Stimulated activated CD4-positive, alpha-beta T cell treated with anti-CD3 and anti-CD28 coated beads, Interleukin-4, amount 100 ng/mL, for 24 hours (primary cell): ENCODE measurements at regions not wholly inside any gene's neighbourhood (a gene's known extent, or its start where the extent isn't known, plus 50 kb on each side); places are given as distances from the start of the nearest gene placed in this dataset.

Source experiments
- DNase-seq: peaks from one replicate; pipeline ENCODE4 v3.0.0-alpha.2; 2020

- DNase-seq = no peak
These were observed 199.1 kb upstream of the PCSK5 start for GRCh38 chr9:75691408-75691807.

DNA sequence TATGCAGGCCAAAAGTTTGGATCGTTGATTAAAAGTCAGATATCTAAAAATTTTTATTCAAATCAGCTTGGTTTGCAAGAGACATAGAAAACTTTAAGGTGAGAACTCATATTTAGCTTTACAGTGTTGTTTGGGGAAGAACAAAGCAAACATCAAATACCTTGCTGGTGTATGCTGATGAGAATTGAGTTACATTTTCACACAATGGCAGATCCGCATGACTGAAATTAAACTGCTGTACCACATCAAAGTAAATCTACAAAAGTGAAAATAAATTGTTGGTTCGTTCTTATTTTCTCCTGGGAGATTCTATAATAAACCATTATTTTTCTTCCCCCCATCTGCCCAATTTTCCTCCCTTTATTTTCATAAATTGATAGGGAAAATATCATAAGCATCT lies 198.2 kb upstream of the PCSK5 start:
- DNase-seq = no peak

DNA sequence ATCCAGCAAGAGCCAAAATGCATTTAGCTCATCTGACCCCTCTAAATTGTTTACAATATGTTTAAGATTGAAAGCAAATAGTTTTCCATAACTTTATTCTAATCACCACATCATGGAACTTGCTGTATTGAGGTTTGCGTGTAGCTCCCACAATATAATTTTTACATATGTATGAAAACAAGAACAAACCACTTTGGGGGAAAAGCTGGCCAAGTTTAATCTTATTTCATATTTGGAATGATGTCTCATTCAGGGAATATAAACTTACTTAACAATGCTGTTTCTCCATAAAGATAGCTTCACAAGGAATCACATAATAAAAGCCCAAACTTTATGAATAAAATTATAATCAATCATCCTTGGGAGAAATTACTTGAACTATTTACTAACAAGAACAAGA lies 194.6 kb upstream of the PCSK5 start:
- no peak for DNase-seq

DNA sequence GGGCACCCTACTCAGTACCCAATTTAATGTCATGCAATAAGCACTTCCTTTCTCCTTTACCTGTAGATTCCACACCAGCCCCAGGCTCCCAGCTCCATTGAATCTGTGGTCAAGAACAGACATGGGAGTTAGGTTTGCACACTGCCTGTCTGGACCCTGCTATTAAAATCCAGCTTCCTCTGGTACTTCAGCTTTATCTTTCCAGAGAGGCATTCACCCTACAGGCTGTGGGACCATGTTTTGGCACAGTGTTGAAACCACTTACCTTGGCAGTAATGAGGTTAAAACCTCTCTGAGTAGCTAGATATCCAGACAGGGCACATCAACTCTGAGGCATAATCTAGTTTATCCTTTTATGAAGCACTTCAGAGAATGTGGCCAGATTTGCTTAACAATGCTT lies 191.5 kb upstream of the PCSK5 start:
- DNase-seq = no peak

DNA sequence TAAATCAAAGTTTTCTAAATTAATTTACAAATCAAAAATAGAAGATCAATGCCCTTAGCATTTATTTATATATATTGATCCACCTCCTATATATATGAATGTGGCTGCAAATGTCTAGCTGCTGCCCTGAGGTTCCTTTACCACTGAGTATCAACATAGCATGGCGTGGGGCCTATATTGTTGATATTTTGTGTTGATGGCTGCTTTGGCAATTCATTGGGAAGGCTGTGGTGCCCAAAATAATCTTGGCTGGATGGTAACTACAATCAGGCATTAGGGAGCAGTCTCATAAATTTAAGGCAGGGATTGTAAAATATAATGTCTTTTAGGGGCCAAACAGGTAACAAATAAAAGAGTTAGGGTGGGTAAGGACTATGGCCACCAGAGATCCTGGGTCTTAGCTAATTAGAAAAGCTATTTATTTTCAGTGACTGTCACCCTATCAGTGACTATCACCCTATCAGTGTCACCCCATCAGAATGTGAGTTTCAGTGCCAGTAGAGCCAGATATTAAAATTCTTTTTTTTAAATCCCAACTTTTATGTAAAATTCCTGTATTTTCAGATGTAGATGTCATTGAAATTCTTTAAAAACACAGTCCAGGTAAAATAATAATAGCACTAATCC lies 190.7 kb upstream of the PCSK5 start:
- no peak for DNase-seq

DNA sequence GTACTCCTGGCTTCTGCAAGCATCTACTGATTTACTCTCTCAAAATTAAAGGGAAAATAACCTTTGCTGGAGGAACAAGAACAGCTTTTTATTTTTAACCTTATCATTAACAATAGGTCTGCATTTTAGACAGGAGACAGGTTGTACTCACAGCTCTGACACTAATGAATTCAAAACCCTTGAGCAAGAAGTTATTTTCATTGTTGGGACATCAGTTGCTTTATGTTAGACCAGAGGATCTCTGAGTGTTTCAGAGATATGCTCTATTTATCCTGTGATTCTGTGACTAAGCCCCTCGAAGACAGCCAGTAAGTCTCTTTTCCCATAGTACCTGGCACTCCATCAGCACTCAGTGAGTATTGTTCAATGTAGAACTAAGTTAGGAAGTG lies 190.2 kb upstream of the PCSK5 start:
- no peak for DNase-seq

GRCh38 chr9:75707191-75707590 lies 183.3 kb upstream of the PCSK5 start:
- no peak for DNase-seq

GRCh38 chr9:75709698-75710097 lies 180.8 kb upstream of the PCSK5 start:
- DNase-seq = no peak

DNA sequence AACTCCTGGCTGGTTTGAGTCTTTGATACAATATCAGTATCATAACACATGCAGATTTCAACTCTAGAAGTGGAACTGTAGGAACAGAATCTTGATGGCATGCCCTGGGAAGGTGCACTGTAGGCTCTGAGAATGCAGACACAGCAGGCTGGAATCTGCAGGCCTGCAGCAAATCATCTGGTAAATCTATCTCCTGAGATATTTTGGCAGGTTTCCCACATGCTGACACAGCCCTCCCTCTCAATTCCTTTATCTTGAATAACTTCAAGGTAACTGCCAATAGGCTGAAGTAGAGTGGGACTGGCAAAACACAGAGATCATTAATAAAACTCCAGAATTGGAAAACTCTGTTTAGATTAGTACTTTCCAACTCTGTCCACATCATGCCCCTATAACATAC lies 177.8 kb upstream of the PCSK5 start:
- no peak for DNase-seq

DNA sequence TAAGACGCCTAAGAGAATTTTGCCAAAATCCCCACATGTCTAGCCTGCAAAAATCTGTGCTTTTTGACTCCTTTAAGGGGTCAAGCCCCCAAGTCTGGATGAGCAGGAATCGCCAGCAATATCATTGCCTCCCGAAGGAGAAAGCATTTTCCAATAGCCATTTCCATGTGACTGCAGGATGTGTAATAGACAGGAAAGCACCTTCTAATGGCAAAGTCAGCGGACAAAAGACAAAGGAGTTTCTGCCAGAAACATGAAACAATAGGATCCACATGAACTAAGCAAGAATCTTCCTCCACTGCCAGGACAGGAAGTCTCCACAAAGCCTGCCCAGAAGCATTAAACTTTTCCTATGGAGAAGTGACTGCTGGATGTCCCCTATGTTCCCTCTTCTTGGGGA lies 177.1 kb upstream of the PCSK5 start:
- no peak for DNase-seq

DNA sequence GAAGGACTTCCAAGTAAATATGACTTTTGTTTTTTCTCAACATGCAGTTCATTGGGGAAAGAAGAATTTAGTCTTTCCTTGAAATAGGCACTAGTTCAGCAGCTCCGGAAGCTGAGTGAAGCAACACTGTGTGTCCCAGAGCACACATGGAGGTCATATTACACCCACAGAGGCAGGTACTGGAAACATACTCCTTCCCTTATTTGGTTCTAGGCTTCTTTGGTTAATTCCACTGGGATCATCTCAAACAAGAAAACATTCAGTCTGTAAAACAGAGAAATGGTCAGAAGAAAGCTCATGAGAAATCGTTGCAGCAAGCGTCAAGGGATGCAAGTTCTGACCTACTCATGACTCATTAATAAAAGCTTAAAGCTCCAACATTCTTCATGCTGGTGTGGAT lies 175.1 kb upstream of the PCSK5 start:
- DNase-seq = no peak

DNA sequence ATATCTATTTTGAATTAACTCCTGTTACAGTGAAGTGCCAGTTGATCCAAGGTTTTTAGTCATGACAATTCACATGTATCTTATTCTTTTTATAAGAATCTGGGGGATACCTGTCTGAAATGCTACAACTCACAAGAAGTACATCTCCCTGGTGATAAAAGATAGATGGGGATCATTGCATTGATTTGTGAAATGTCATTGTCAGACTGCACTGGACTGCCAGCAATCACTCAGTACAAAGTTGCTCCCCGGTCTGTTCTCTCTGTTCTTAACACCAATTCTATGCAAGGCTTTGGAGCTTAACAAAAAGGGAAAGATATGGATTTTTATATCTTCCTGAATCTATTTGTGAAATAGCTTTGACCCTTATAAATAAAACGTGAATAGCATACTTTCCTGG lies 171.8 kb upstream of the PCSK5 start:
- no peak for DNase-seq

GRCh38 chr9:75728391-75728790 lies 162.1 kb upstream of the PCSK5 start:
- no peak for DNase-seq

DNA sequence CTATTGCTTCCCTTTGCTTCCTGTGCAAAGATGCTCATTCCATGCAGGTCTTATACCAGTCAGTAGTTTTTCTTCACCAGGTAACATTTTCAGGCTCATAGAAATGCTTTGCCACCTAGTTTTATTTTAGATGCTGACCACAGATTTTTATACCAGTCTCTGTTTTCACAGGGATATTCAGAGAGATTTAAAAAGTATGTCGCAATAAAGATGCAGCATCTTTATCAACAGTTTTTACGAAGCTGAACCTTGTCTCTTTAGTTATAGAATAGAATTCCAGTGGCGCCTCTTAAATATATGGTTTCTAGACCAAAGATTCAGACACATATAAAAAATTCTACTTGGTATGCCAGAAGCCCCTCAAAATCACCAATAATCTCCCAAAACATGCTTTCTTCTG lies 155.7 kb upstream of the PCSK5 start:
- no peak for DNase-seq

DNA sequence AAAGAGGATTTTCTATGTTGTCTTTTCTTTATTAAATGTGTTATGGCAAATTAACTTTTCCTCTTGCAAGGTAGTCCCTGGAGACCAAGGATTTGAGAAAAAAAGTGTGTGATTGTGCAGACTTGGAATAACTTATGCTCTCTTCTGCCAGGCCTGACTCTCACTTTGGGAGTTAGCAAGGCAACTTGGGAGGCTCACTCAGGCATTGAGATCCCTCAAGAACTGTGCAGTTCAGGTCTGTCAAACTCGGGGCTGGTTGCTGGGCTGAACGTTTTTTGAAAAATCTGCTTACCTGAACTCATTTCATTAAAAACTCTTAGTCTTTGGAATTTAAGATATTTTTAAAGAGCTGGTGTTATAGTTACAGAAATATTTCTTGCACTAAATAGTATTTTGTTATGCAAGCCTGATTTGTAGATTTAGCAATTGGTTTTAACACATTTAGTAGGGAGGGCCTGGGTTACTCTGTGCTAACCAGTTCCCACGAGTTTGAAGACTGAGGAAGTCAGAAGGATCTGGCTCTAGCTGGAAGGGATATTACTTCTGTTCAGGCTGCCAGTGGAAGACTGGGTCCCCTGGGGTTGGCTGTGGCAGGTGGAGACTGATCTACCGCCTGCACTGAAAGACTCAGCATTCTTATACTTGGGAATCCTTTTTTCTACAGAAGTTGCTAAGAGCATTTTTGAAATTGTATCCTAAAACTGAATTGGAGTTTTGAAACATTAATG lies 150.4 kb upstream of the PCSK5 start:
- DNase-seq = no peak

DNA sequence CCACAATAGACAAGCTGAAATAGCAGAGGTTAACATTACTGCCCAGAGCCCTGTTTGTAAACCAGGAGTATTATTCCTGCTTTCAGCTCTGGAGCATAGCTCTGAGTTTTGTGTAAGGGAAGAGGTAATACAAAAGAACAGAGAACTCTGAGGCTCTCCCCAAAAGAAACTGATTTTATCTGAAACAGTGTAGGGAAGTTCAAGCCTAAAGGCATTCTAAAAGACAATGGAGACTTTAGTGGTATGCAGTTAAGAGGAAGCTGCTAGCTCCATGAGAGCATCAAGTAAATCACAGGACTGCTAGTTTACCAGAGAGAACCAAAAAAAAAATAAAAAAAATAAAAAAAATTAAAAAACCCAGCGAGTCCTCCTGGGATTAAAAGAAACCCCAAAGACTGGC lies 146.6 kb upstream of the PCSK5 start:
- DNase-seq = no peak

DNA sequence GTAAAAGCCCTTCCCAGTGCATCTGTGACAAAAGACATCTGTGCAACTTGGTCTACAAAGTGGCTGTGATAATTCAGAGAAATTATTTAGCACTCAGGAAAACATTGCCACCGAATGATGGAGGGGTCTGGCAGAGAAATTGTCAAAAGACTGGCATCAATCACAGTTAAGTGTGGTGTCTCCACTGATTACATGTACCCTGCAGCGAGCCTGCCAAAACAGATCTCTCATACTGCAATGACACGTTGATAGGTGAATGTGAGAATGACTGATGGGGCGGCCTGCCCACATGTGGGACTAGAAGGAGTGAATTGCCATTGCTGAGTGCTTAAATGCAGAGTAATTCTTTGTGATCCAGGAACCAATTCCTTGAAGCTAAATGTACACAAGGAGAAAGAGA lies 136.4 kb upstream of the PCSK5 start:
- DNase-seq = no peak

GRCh38 chr9:75775166-75775565 lies 115.3 kb upstream of the PCSK5 start:
- DNase-seq = no peak

DNA sequence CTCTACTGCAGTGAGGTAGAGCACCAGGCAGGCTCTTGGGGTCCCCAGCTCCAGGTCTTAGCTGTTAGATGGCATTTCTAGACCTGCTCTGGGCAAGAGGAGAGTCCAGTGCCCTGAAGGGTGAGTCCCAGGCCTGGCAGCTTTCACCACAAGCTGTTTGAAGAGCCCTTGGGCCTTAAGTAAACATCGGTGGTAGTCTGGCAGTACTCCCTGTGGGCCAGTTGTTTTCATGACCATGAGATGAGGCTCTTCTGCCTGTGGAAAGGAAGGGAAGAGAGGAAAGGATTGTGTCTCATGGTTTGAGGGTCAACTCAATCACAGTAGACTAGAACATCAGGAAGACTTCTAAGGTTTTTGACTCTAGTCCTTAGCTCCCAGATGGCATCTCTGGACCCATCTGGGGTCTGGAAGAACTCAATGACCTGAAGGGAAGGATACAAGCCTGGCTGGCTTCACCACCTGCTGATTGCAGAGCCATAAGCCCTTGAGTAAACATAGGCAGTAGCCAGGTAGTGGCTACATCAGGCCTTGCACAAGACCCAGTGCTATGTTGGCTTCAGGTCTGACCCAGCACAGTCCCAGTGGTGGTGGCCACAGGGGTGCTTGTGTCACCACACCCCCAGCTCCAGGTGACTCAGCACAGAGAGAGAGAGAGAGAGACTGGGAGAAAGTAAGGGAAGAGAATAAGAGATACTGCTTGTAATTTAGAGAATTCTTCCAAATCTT lies 114.3 kb upstream of the PCSK5 start:
- DNase-seq = no peak

DNA sequence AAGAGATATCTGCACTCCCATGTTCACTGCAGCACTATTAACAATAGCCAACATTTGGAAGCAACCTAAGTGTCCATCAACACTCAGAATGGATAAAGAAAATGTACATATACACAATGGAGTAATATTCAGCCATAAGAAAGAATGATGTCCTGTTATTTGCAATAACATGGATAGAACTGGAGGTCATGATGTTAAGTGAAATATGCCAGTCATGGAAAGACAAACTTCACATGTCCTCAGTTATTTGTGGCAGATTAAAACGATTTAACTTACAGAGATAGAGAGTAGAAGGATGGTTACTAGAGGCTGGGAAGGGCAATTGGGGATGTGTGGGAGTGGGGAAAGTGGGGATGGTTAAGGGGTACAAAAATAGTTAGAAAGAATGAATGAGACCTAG lies 110.3 kb upstream of the PCSK5 start:
- no peak for DNase-seq

GRCh38 chr9:75788006-75788634 lies 102.4 kb upstream of the PCSK5 start:
- no peak for DNase-seq

- no peak for DNase-seq
These were observed 93.3 kb upstream of the PCSK5 start for GRCh38 chr9:75797085-75797580.

DNA sequence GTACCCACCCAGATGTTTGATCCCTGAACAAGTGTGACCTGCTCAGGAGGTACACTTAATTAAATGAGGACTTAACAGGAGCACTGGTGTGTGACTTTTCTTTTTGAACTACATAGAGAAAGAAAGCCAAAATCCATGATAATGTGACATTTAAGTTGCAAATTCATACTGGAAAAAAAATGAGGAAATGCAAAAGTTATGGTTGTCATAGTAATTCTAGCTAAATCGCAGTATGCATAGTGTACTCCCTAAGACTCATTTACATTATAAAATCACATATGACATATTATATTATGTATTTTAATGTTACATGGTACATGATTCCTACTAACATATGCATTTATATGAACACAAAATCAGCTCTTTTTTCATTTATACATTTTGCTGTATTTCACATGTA lies 92.0 kb upstream of the PCSK5 start:
- DNase-seq = no peak

DNA sequence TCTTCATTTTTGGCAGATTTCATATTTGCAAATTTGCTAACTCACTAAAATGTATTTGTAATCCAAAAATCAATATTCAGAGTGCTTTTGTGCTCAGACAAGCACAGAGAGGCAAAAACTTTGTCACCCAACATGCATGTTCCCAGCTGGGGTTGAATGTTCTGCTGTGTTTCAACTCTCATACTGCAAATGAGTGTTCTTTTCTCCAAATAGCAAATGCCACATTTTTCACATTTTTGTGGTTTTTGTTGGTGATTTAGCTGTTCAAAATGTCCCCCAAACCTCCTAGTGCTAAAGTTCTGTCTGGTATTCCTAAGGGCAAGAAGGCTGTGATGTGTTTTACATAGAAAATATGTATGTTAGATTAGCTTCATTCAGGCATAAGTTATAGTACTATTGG lies 87.3 kb upstream of the PCSK5 start:
- no peak for DNase-seq
